GM18868 (cell line): ENCODE measurements at regions not wholly inside any gene's neighbourhood (a gene's known extent, or its start where the extent isn't known, plus 50 kb on each side); places are given as distances from the start of the nearest gene placed in this dataset.

Source experiments
- ATAC-seq: cut with Tn5 transposase; IDR thresholded peaks from one replicate; pipeline ENCODE4 v1.9.1; 2021; ENCODE audit warnings: mild to moderate bottlenecking, moderate library complexity; ENCODE audit not compliant: unreplicated experiment

DNA sequence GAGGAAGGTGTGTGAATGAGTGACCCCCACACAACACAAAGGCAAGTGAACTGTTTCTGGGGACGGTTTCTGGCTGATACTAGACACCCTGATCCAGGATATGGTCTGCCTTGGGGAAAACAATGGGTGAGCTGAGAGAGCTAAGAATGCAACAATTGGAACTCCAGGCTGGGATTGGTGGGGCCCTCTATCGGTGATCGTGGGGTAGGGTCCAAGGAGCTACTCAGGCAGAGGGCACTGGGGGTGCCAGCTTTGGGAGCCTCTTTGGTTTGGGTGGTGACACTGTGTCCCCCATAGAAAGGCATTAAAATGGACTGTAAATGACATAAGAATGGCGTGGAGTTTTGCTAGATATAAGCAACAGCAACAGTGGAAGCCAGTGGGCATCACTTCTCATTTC is 439.1 kb downstream of the DMAC1 start:
- ATAC-seq = no peak

GRCh38 chr9:7358876-7359275 is 440.7 kb downstream of the DMAC1 start:
- no peak for ATAC-seq

DNA sequence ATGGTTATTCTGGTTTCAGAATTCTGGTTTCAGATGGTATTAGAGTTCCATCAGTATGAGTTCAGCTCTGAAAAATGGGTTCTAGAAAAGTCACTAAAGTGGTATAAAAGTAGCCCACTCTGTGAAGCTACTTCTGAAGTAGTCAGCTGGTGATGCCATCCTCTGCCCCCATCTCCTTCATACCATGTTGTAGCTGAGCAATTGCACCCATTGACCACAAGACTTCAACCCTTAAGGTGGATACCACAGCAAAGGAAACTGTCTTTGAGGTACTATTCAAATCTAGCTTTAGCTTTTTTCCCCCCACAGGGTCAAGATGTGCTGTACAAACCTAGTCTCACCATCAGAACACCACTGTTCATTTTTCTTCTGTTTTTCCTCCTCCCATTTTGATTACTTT is 444.9 kb downstream of the DMAC1 start:
- no peak for ATAC-seq

- no peak for ATAC-seq
Observed at GRCh38 chr9:7348692-7349091, 450.9 kb downstream of the DMAC1 start.

- ATAC-seq = no peak
Observed at GRCh38 chr9:7347556-7347955, 452.0 kb downstream of the DMAC1 start.

GRCh38 chr9:7346144-7346543 is 453.4 kb downstream of the DMAC1 start:
- no peak for ATAC-seq

- no peak for ATAC-seq
Observed at GRCh38 chr9:7342736-7343135, 456.8 kb downstream of the DMAC1 start.

- peak; percentile 72 for ATAC-seq
Observed at GRCh38 chr9:7342229-7342628, 457.3 kb downstream of the DMAC1 start.

- ATAC-seq = peak; percentile 37
Observed at GRCh38 chr9:7341571-7341970, 458.0 kb downstream of the DMAC1 start.

DNA sequence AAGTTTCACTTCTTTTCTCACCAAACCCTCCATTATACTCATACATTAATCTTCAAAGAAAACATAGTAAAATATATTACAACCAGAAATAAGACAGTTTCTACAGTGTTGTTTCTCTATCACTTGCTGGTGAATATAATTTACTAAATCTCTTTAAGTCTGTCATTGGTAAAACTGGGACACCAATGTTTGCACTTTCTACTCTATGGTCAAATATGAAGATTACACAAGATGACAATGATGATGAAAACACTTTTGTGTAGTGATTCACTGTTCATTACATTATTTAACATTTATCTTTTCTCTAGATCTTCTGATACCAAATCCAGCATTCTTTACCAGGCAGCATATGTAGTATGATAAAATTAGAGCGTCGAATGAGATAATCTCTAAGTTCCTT is 459.1 kb downstream of the DMAC1 start:
- ATAC-seq = no peak

DNA sequence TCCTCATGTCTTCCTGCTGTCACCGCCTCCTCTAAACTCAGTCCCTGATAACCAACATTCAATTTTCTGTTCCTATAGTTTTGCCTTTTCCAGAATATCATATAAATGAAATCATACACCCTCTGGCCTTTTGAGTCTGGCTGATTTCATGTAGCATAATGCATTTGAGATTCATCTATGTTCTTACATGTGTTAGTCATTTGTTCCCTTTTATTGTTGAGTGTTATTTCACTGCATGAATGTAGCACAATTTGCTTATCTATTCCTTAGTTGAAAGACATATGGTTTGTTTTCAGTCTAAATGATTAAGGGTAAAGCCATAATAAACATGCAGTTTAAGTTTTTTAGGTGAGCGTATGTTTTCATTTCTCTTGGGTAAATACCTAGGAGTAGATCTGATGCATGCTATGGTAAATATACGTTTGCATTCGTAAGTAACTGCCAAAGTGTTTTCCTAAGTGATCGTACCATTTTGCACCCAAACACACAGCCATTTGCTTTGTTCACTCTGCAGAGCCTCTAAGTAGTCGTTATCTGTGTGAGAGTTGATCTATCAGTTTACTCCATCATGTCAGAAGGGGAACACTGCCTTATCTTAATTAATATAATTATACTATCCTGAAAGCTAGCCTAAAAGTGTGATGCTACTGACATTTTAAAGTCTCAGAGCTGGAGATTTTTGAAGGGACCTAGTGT is 460.8 kb downstream of the DMAC1 start:
- ATAC-seq = no peak

GRCh38 chr9:7336356-7337065 is 463.1 kb downstream of the DMAC1 start:
- no peak for ATAC-seq

DNA sequence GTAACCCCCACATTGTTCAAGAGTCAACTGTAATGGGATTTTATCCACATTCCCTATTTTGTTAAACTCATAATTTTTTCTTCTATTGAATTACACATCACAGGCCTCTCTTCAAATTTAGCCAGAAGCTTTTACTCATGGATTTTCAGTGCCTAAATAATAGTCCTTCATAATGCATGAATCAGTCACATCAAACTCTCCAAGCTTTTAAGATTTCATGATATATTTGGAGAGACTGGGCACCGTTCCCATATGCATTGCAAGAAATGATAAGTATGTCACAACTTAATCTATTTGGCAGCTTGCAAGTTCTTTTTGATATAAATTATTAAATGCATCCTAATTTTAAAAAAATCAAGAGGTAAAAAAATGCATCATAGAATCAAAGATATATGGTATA is 465.9 kb downstream of the DMAC1 start:
- no peak for ATAC-seq

DNA sequence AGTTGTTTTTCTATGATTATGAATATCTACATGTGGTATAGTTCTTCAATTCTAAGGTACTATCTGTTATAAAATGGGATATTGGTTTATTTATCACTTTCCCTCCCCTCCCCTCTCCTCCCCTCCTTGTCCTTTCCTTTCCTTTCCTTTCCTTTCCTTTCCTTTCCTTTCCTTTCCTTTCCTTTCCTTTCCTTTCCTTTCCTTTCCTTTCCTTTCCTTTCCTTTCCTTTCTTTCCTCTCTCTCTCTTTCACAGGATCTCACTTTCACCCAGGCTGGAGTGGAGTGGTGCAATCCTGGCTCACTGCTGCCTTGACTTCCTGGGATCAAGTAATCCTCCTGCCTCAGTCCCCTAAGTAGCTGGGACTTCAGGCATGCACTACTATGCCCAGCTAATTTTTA is 466.8 kb downstream of the DMAC1 start:
- no peak for ATAC-seq

DNA sequence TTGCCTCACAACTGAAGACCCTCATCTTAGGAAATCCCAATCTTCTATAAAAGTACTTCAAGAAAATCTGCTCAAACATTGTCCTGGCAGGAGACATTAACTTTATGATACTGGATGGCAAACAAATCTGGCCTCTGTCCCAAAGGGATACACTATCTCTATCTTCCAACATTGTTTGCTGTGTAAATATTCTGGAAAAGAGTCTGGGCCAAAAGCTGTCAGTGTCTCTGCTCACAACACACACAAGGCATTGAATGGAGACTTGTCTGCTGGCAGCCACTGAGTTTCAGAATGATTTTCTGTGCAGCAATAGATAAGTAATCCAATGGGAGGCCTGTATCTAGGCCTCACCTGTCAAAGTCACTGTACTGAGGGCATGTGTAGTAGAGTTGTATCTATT is 471.1 kb downstream of the DMAC1 start:
- ATAC-seq = no peak

DNA sequence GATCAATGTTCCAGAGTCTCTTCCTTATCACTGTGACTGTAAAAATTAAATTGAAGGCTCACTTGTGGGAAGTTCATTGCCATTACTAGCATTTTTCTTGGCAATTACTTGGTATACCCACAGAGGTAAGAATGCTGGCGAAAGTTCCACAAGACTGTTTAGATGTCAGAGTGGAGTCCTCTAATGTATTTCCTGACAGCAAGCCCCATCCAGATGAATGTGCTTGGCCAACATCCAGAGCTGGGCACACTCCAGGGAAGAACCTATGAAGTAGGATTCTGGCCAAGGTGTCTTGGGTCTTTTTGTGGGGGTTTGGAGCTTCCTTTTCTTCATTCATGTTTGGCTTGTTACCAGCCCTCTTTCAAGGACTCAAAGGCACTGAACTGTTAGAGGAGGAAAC is 473.6 kb downstream of the DMAC1 start:
- ATAC-seq = no peak

GRCh38 chr9:7324152-7324598 is 475.4 kb downstream of the DMAC1 start:
- ATAC-seq = no peak

GRCh38 chr9:7320841-7321240 is 478.7 kb downstream of the DMAC1 start:
- ATAC-seq = no peak

- no peak for ATAC-seq
Observed at GRCh38 chr9:7320139-7320538, 479.4 kb downstream of the DMAC1 start.

DNA sequence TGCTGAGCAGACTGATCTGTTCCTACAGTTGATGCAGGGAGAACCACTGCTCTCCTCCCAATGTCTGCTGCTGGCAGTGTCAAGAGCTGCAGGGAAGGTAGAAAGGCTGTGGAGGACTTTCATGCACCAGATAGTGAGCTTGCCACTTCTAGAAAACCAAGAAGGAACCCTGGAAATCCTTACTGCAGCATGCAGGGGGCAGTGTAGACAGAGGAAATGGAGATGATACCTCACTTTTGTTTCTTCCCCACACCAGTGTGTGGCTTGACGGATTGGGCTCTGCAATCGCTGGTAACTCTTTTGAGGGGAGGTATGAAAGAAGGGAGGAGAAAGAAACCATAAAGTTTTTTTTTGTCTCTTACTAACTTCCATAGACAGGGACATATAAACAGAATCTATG is 480.7 kb downstream of the DMAC1 start:
- ATAC-seq = no peak

- no peak for ATAC-seq
Observed at GRCh38 chr9:7316967-7317366, 482.6 kb downstream of the DMAC1 start.

GRCh38 chr9:7316166-7316795 is 483.3 kb downstream of the DMAC1 start:
- no peak for ATAC-seq
